ENCODE measurements at regions not wholly inside any gene's neighbourhood (a gene's known extent, or its start where the extent isn't known, plus 50 kb on each side); places are given as distances from the start of the nearest gene placed in this dataset.

- TF ChIP-seq CTCF (conservative IDR thresholded peaks at IDR 0.05) (no peak), ZFX (IDR thresholded peaks at IDR 0.05) (no peak)
These were observed 352.1 kb upstream of the ZNF521 start for GRCh38 chr18:25704071-25704470.
